ENCODE measurements at regions not wholly inside any gene's neighbourhood (a gene's known extent, or its start where the extent isn't known, plus 50 kb on each side); places are given as distances from the start of the nearest gene placed in this dataset.

- Histone ChIP-seq H3K36me3 (ENCODE audit: insufficient read depth, low read length) (no peaks in the 10 kb centered on the region), H3K4me1 (ENCODE audit: insufficient read depth, low read length) (peaks cover 26% of the 10 kb centered on the region), H3K9me3 (ENCODE audit: control insufficient read depth in 1 of 2, insufficient read depth in 1 of 2, low read length in 2 of 2) (no peaks in the 10 kb centered on the region), H3K4me3 (ENCODE audit: low read length) (no peak overlapping the region), H3K27ac (ENCODE audit: low read depth in 1 of 2, low read length in 2 of 2) (no peak overlapping the region), H3K27me3 (ENCODE audit: control insufficient read depth in 1 of 2, insufficient read depth in 2 of 2, low read length in 2 of 2) (no peaks in the 10 kb centered on the region)
- peaks cover 42% of the 10 kb centered on the region for H3K4me1 Mint-ChIP-seq (ENCODE audit: low read depth)
- intact Hi-C loops (cut with DNase I, micrococcal nuclease), result no loop called here
- POLR2A ChIA-PET, result no interaction called here
- CTCF ChIA-PET, result no interaction called here
- no peak for ATAC-seq (ENCODE audit: poor library complexity)
- TF ChIP-seq CTCF (IDR thresholded peaks at IDR 0.05), result no peak
- H3K4me3 Mint-ChIP-seq, result no peak overlapping the region
- H3K27ac Mint-ChIP-seq, result no peak overlapping the region
- H3K27me3 Mint-ChIP-seq, result no peaks in the 10 kb centered on the region
- peaks cover 4% of the 10 kb centered on the region for H3K9me3 Mint-ChIP-seq
- DNase-seq, result no peak
- no peaks in the 10 kb centered on the region for H3K36me3 Mint-ChIP-seq (ENCODE audit: low read depth)
Observed at GRCh38 chr22:22827187-22827939, 60.3 kb upstream of the IGLL5 start.

GRCh38 chr22:22830193-22830592, 57.4 kb upstream of the IGLL5 start:
- Histone ChIP-seq H3K4me1 (ENCODE audit: insufficient read depth, low read length) (peaks cover 4% of the 10 kb centered on the region), H3K36me3 (ENCODE audit: insufficient read depth, low read length) (no peaks in the 10 kb centered on the region), H3K27ac (ENCODE audit: low read depth in 1 of 2, low read length in 2 of 2) (no peak overlapping the region), H3K27me3 (ENCODE audit: control insufficient read depth in 1 of 2, insufficient read depth in 2 of 2, low read length in 2 of 2) (no peaks in the 10 kb centered on the region), H3K9me3 (ENCODE audit: control insufficient read depth in 1 of 2, insufficient read depth in 1 of 2, low read length in 2 of 2) (no peaks in the 10 kb centered on the region), H3K4me3 (ENCODE audit: low read length) (no peak overlapping the region)
- Mint-ChIP-seq H3K4me3 (no peak overlapping the region), H3K4me1 (ENCODE audit: low read depth) (peaks cover 23% of the 10 kb centered on the region), H3K9me3 (peaks cover 4% of the 10 kb centered on the region), H3K27ac (no peak overlapping the region), H3K36me3 (ENCODE audit: low read depth) (no peaks in the 10 kb centered on the region), H3K27me3 (no peaks in the 10 kb centered on the region)
- TF ChIP-seq CTCF (IDR thresholded peaks at IDR 0.05), result no peak
- DNase-seq (no peak), ATAC-seq (ENCODE audit: poor library complexity) (no peak)
- POLR2A ChIA-PET, result interaction anchor here (0.7 to 1.9 kb wide), 5 partner anchors 9 to 1324 kb away, joined by 3 to 6 read pairs (median 3); no protein-coding TSS in a partner anchor
- CTCF ChIA-PET, result interaction anchor here (1.7 to 3.0 kb wide), 2 partner anchors 18 to 47 kb away, joined by 4 to 9 read pairs; no protein-coding TSS in a partner anchor
- intact Hi-C loops (cut with DNase I, micrococcal nuclease), result no loop called here

- ChIA-PET CTCF (interaction anchor here (1.5 to 3.0 kb wide), 3 partner anchors 17 to 46 kb away, joined by 3 to 9 read pairs (median 4); no protein-coding TSS in a partner anchor), POLR2A (interaction anchor here (0.8 to 1.9 kb wide), 4 partner anchors 11 to 1323 kb away, joined by 3 to 6 read pairs (median 4); no protein-coding TSS in a partner anchor)
- Mint-ChIP-seq H3K4me1 (ENCODE audit: low read depth) (peaks cover 14% of the 10 kb centered on the region), H3K27me3 (no peaks in the 10 kb centered on the region), H3K27ac (no peak overlapping the region), H3K36me3 (ENCODE audit: low read depth) (no peaks in the 10 kb centered on the region), H3K9me3 (peaks cover 4% of the 10 kb centered on the region), H3K4me3 (no peak overlapping the region)
- DNase-seq, result no peak
- no peak overlapping the region for H3K4me3 ChIP-seq (ENCODE audit: low read length)
- no peak overlapping the region for H3K27ac ChIP-seq (ENCODE audit: low read depth in 1 of 2, low read length in 2 of 2)
- H3K9me3 ChIP-seq (ENCODE audit: control insufficient read depth in 1 of 2, insufficient read depth in 1 of 2, low read length in 2 of 2), result no peaks in the 10 kb centered on the region
- no peaks in the 10 kb centered on the region for H3K36me3 ChIP-seq (ENCODE audit: insufficient read depth, low read length)
- TF ChIP-seq CTCF (IDR thresholded peaks at IDR 0.05), result no peak
- ATAC-seq (ENCODE audit: poor library complexity), result no peak
- H3K27me3 ChIP-seq (ENCODE audit: control insufficient read depth in 1 of 2, insufficient read depth in 2 of 2, low read length in 2 of 2), result no peaks in the 10 kb centered on the region
- H3K4me1 ChIP-seq (ENCODE audit: insufficient read depth, low read length), result no peaks in the 10 kb centered on the region
- intact Hi-C loops (cut with DNase I, micrococcal nuclease), result no loop called here
Observed at GRCh38 chr22:22830957-22831688, 56.5 kb upstream of the IGLL5 start.
